Stimulated activated CD8-positive, alpha-beta memory T cell treated with anti-CD3 and anti-CD28 coated beads, Interleukin-12 subunit alpha, Interleukin-12 subunit beta, amount 100 ng/mL, for 24 hours (primary cell): ENCODE measurements at regions not wholly inside any gene's neighbourhood (a gene's known extent, or its start where the extent isn't known, plus 50 kb on each side); places are given as distances from the start of the nearest gene placed in this dataset.

ENCODE experiments used
- DNase-seq: peaks from one replicate; pipeline ENCODE4 v3.0.0-alpha.2; 2020; ENCODE audit errors: extremely low read depth

- no peak for DNase-seq
Measured at GRCh38 chr14:98607341-98607910, 664.6 kb downstream of the BCL11B start.

- no peak for DNase-seq
Measured at GRCh38 chr14:98608071-98609060, 663.6 kb downstream of the BCL11B start.

- DNase-seq, result no peak
Measured at GRCh38 chr14:98612434-98613200, 659.4 kb downstream of the BCL11B start.

- no peak for DNase-seq
Measured at GRCh38 chr14:98614741-98615140, 657.3 kb downstream of the BCL11B start.

GRCh38 chr14:98622208-98623051, 649.6 kb downstream of the BCL11B start:
- no peak for DNase-seq

- DNase-seq, result no peak
Measured at GRCh38 chr14:98623788-98624415, 648.1 kb downstream of the BCL11B start.

- DNase-seq, result no peak
Measured at GRCh38 chr14:98633380-98633779, 638.6 kb downstream of the BCL11B start.

GRCh38 chr14:98634043-98634820, 637.8 kb downstream of the BCL11B start:
- DNase-seq, result no peak

GRCh38 chr14:98638366-98638765, 633.6 kb downstream of the BCL11B start:
- DNase-seq, result no peak

GRCh38 chr14:98647754-98648153, 624.2 kb downstream of the BCL11B start:
- DNase-seq, result no peak

GRCh38 chr14:98651037-98651436, 621.0 kb downstream of the BCL11B start:
- DNase-seq, result no peak

GRCh38 chr14:98665007-98665406, 607.0 kb downstream of the BCL11B start:
- no peak for DNase-seq

- no peak for DNase-seq
Measured at GRCh38 chr14:98666545-98666944, 605.5 kb downstream of the BCL11B start.

GRCh38 chr14:98682033-98682432, 590.0 kb downstream of the BCL11B start:
- no peak for DNase-seq

GRCh38 chr14:98682726-98683125, 589.3 kb downstream of the BCL11B start:
- DNase-seq, result no peak

GRCh38 chr14:98684468-98684867, 587.5 kb downstream of the BCL11B start:
- no peak for DNase-seq

GRCh38 chr14:98685725-98686124, 586.3 kb downstream of the BCL11B start:
- no peak for DNase-seq

GRCh38 chr14:98688446-98688845, 583.6 kb downstream of the BCL11B start:
- no peak for DNase-seq

- DNase-seq, result no peak
Measured at GRCh38 chr14:98689951-98690350, 582.0 kb downstream of the BCL11B start.

GRCh38 chr14:98692832-98693231, 579.2 kb downstream of the BCL11B start:
- no peak for DNase-seq
